Hematopoietic multipotent progenitor cell (in vitro differentiated cells): ENCODE measurements at regions not wholly inside any gene's neighbourhood (a gene's known extent, or its start where the extent isn't known, plus 50 kb on each side); places are given as distances from the start of the nearest gene placed in this dataset.
"Not testable (repeated sequence)": the region's sequence is repeated elsewhere in the genome, so short reads cannot be mapped to it uniquely, and the experiment has no call there.

ENCODE experiments used
- DNase-seq, 3 donors: peaks; one replicate each; pipeline ENCODE4 v3.0.0-alpha.2; 2011 to 2015; ENCODE audit warnings: low read depth in 2 of 3, low spot score in 2 of 3

DNA sequence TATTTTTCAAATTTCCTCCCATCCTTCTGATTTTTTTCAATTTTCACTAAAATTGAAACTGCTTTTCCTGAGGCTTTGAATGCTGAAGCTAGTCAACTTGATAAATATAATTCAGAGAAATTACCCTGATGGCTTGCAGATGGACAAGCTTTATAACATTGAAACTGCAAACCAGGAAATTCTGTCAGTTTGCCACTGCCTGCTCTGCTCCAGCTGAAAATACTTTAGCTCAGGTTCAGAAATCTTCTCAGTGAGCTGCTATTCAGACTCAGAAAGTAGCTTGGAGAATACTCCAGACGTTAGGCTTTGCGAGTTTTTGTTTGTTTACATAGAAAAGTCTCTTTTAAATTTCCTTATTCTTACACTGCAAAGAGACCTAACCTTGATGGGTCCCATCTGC, 1574.7 kb downstream of the STIM2 start:
- DNase-seq: no peak

DNA sequence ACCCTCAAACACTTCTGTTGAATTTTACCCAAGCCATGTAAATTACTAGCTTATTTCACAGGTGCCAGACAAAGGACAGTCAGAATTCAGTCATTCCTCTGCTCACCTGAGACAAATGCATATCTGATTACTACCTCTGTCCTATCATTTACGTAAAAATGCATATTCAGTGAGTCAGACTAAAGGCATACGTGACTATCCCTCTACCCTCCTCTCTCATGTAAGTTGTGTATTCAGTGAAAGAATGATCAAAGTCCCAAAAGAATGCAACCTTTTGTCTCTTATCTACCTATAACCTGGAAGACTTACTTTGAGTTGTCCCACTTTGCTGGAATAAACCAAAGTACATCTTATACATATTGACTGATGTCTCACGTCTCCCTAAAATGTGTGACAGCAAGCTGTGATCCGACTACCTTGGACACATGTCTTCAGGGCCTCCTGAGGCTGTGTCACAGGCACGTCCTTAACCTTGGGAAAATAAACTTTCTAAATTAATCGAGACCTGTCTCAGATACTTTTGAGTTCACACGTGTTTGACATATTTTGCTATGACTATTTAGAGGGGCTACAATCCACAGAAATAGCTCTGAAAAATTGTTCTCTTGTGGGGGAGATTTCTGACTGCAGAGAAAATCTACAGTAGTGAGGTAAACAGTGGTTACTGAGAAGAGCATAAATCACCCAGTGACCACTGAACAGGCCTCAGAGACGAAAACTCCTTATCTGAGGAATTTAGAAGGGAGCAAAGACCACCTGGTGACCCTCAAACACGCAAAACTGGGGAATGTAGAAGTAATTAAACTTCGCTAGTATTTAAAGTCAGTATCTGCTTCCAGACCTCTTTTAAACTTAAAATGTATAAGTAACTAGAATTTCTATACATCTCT, 1575.8 kb downstream of the STIM2 start:
- DNase-seq: no peak

DNA sequence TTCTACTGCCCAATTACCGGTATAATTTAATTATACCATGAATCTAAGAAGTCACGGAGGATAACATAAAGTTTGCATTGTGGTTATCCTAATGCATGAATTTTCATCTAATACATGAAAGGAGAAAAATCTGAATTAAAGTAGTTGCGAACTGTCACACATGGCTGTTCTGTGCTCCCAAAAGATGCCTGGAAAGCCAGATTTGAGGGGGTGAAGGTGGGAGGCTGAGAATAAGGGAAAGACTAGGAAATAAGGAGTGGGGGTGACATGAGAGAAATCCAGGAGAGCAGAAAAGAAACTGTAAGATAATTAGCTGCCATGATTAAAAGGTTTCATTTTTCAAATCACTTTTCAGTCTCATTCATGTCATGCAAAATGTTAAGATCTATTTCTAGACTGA, 1582.7 kb downstream of the STIM2 start:
- no peak for DNase-seq

DNA sequence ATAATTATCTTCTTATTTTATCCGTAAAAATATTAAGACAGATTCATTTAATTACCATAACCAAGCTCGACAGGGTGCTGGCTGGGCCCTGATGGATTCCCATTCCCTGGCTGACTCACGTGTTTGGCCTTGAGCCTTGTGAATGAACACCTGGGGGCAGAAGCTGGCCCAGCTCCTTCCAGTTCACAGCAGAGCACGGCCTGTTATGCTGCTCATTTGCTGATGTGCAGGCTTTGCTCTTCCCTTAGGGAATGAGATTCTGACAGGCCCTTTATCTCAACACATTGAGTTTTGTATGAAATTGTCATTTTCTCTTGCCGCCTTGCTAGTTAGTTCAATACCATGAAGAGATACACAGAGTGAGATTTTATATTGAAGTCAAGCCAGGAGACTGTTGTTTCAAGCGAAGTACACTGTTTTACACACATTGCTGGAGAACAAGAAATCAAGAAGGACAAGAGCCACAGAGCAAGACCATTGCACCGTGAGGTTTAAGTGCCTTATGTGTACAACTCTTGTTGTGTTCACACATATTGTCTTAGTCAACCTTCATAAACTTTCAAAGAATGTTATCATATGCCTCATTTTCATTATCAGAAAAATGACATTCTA, 1583.3 kb downstream of the STIM2 start:
- DNase-seq: no peak

DNA sequence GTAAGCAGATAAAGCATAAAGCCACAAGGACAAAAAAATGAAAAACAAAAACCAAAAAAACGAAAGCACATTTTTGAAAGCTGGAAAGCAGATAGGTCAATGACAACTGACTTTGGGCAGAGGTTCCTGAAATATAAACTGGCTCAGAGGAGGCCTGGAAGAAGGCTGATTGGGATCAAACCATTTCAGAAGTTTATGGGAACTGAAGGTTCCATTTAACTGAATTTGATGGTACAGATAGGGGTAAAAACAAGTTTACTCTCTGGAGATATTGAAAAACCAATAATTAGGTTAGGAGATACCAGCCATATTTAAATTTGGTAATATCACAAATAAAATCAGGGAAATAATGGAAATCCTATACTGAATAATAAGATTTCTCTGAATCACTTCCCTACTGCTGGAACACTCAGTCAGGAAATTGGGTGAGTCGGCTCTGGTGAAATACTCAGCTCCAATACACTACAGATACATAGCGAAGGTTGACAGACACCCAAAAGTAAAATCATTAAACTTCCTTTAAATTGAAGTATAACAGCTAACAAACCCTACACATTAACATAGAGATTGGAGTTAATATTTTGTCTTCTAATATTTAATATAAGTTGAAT, 1584.3 kb downstream of the STIM2 start:
- DNase-seq: no peak

DNA sequence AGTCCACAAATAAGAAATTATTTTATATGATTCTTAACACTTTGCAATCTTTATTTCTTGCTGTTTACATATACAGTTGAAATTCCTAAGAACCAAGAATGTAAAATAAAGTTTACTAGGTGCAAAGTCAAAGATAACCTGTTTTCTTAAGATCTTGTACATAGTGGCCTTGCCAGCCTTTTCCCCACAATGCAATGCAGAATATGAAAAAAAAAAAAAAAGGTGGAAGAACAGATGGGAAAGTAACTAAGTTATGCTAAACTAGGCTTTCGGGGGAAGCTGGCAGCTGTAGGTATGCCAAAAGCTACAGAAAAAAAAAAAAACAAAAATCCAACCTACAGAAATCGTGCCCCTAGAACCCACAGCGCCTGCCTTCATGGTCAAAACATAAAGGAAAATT, 1588.4 kb downstream of the STIM2 start:
- no peak for DNase-seq

DNA sequence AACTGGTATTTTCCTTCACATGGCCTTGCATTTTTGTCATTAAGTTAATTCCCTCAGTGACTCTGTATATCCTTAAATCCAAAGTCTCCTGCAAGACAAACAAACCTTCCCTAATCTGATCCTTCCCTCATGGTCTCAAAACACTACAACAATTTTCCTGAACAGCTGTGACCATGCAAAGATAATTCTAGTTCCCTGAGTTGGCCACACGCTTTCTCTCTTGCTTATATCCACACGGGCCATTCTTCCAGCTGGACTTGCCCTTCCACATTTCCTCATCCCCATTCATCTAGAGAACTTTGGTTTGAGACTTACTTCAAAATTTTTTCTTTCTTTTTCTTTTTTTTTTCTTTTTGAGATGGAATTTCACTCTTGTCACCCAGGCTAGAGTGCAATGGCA, 1590.7 kb downstream of the STIM2 start:
- no peak for DNase-seq

DNA sequence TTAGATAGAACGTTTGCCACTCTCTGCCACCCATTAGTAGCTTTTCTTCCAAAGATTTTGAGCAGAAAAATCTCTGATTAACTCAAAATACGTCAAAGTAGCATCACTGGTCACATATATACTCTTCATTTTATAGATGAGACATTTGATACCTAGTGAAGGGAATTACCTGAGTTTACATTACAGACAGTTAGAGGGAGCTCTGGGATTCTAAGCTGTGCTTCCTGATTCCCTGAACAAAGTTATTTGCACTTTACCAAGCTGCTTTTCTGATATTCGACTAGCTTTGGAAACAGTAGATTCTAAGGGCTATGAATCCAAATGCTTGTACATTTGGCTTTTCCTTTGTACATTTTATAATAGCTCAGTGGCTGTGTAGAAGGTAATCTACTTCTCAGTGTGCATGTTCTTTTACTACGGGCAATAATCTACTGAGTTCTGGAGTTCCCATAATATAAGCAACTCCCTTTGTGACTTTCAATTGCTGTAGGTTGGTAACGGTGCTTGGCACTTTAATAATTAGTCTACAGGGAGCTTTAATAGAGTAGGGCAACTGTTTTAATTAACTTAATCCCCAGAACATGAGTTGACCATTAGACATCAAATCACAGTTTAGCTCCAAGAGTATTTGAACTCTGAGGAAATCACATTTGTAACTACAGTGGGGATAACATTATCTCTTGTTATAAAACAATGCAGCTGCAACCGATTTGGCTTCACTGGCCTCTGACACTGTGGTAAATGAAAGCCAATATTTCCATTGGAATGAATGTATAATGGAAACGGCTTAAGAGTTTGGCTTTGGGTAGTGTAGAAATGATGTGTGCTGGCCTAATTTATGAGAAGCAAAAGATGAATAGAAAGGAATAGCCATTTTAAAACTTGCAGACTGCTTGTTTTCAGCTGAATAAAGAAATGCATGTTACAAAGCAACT, 1602.4 kb downstream of the STIM2 start:
- no peak for DNase-seq

DNA sequence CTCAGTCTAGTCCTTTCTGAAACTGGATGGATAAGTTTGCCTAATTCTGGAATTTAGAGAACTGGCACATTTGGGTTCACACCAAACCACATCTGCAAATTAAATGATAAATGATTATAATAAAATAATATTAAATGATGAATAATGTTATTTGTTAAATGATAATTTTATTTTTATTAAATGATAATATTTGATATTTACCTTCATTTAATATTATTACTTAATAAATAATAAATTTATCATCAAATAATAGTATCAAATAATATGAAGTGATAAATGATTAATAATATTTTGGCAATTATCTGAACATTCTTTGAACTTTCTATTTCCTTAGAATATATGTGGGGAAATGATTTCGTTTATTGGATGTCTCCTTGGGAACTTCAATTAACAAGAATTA, 1604.2 kb downstream of the STIM2 start:
- no peak for DNase-seq

DNA sequence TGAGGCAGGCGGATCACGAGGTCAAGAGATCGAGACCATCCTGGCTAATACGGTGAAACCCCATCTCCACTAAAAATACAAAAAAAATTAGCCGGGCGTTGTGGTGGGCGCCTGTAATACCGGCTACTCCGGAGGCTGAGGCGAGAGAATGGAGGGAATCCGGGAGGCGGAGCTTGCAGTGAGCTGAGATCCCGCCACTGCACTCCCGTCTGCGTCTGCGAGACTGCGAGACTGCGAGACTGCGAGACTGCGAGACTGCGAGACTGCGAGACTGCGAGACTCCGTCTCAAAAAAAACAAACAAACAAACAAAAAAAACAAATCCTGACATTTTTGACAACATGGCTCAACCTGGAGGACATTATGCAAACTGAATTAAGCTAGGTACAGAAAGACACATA, 1606.2 kb downstream of the STIM2 start:
- not testable (repeated sequence) for DNase-seq

DNA sequence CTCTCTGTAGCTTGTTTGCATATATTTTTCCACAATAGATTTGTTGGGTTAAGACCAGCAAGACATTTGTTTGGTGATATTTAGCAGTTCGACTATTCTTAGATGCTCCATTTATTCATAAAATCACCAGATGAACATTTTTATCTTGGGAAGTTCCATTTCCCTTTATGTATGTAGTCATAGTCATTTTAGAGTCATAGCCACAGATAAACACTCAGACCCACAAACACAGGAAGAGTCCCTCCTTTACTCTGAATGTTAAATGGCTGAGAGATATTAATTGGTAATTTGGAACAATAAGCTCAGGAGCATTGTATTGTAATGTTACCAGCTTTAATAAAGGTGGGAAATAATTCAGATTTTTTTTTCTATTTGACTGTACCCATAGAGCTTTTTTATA, 1608.7 kb downstream of the STIM2 start:
- DNase-seq: no peak

DNA sequence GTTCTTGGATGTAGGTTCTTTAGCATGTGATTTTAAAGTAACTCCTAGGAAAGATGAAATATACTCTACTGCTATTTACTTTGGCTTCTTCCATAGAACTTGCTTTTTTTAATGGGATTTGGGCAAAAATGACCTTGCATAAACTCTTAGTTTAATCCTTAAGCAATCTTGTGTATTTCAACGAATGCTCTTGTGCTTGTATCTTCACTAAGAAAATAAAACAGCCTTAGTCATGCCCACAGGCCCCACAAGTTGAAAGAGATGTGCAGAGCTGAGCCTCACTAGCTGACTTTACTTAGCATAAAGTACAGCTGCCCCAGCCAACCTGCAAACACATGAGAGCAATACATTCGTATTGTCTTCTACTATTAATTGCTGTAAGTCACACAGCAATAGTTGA, 1609.2 kb downstream of the STIM2 start:
- DNase-seq: no peak

DNA sequence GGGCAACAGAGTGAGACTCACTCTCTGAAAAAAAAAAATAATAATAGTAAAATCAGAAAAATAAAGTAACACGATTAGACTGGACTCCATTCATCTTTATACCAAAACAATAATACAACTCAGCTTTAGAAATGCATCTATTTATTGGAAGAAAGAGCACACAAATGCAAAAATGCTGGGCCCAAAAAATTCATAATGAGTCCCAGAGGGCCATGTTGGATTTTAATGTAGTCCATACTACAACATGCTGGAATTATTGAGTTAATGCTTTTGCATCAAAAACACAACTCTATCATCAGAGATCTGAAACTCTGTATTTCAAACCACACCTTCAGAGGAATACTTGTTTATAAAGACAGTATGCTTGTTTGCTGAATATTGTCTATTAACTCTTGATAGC, 1614.7 kb downstream of the STIM2 start:
- DNase-seq: no peak

DNA sequence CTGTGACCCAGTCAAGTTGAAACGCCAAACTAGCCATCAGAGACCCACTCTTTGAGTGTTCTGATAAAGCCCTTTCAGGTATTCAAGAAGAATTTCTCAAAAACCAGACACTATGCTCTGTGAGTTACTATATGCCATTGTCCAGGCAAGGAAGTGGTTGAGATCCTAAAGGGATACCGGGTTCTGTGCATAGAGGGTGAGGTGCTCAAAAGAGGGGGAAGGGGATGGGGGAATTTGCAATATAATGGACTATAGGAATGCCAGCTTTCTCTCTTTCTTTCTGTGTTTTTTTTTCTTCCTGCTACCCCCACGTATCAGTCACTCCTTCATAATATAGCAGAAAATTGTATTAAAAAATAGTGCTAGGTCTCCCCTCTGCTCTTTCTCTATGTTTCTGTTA, 1619.0 kb downstream of the STIM2 start:
- no peak for DNase-seq

DNA sequence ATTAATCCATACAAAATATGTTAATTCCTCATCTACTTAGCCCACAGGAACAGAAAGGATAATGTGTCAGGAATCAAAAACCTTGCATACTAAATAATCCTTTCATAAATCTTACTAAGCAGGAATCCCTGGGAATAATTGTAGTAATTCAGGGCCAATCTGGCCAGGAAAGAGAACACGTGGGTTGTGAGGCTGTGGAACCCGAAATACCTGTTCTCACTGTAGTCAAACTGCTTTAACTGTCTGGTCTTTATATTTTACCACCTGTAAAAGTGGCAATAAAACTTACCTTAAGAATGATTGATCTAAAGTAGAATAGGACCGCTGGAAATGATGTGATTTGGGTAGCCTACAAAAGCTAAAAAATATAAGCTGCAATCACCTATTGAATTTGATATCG, 1620.9 kb downstream of the STIM2 start:
- DNase-seq: no peak

DNA sequence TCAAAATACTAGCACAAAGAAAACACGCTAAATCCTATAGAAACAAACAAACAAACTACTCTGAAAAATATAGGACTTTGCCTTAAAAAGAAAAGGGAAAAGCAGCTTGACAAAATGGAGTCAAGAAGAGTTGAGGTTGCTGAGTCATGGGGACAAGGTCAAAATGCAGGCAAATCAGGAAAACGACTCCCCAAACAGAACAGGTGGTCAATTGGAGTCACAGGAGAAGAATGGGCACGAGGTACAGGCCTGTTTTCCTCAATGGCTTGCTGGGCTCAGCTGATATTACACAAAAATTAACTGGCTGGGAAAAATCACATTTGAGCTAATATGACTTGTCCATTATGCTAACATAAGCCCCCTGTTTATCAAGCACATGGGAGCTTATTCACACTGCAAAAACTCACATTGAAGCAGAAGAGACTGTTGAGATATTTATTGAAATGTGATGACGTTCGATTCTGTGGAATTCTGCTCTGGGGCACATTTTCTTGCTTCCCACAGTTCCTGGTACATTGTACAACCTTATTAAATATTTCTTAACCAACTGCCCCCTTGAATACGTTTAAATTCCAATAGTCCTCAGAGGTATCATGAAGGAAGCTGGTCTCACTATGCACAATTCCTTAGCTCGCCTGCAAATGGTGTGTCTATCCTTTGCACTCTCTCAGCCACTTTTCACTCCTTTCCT, 1622.1 kb downstream of the STIM2 start:
- DNase-seq: no peak

DNA sequence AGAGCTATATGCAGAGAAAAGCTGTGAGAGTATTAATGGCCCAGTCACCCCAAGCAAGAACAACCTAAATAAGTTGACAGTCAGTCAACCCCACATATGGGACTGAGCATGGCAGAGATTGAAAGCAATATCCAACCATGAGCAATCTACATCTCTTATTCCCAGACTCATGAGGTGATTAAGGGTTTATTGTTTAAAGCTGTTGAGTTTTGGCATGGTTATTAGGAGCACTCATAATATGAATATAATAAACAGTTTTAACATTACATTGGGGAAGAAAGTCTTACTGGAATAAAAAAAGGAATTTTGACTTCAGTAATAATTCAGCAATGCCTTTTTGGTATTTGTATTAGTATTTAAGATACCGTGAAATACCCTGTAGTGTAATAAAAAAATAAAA, 1627.4 kb downstream of the STIM2 start:
- no peak for DNase-seq

DNA sequence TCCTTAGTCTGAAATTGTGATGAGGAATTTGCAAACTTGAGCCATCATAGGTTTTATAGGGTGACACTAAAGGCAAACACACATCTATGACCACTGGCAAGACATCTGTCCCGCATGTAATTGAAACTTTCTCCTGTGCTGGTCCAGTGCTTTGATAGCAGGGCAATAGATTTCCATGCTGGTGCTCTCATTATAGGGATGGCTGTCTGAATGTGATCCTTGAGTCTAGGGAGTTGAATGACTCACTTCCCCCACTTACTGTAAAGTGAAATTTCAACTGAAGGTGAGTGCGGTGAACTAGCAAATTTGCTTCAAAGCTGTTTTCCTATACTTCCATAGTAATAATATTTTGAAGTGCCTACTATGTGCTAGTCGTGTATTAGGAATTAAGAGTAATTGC, 1630.0 kb downstream of the STIM2 start:
- DNase-seq: no peak

DNA sequence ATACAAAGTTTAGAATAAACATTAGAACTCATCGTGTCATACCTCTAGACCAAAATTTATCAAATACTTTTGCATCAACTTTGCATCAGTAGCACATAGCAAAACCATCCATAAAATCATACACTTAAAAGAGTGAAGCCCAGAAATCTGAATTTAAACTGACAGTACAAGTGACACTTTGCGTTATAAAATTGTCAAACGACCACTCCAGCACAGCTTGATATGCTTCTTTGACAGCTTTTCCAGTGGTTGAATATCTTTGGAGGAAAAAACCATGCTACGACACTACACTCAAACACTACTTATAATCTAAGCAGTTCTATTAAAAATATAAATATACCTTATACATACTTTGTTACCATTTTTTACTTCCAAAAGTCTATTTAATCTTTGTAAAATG, 1644.4 kb downstream of the STIM2 start:
- DNase-seq: no peak

DNA sequence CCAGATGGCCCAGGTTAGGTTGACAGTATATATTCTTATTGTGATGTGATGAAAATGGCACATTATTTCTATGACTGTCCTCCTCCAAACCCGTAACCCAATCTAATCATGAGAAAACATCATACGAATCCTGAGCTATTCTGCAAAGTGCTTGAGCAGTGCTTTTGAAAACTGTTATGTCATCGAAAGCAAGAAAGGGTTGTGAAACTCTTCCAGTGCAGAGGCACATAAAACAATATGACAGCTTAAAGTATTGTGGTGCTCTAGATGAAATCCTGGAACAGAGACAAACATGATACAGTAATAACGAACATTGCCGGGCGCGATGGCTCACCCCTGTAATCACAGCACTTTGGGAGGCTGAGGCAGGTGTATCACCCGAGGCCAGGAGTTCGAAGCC, 1648.0 kb downstream of the STIM2 start:
- DNase-seq: no peak
